Loucy (cell line): ENCODE measurements at regions not wholly inside any gene's neighbourhood (a gene's known extent, or its start where the extent isn't known, plus 50 kb on each side); places are given as distances from the start of the nearest gene placed in this dataset.

ENCODE experiments used
- H2AFZ ChIP-seq: fragments of 200-600 bp; sonication (generic); 2 replicates; pipeline ENCODE4 v1.6.0; 2016; ENCODE audit warnings: antibody characterized with exemption, mild to moderate bottlenecking, low read length, moderate library complexity
- H3F3A ChIP-seq: fragments of 200-600 bp; 2 replicates; pipeline ENCODE4 v1.6.0; 2016; ENCODE audit warnings: antibody characterized with exemption, low read depth, mild to moderate bottlenecking
- H3K27me3 ChIP-seq: fragments of 200-600 bp; sonication (generic); 2 replicates; pipeline ENCODE4 v1.6.1; 2014; ENCODE audit warnings: low read length, mild to moderate bottlenecking; ENCODE audit not compliant: insufficient read depth, poor library complexity, severe bottlenecking
- H3K36me3 ChIP-seq: fragments of 200-600 bp; sonication (generic); 2 replicates; pipeline ENCODE4 v1.6.1; 2016; ENCODE audit warnings: low read length; ENCODE audit not compliant: insufficient read depth
- H3K4me1 ChIP-seq: fragments of 200-600 bp; sonication (generic); 2 replicates; pipeline ENCODE4 v1.5.1; 2014; ENCODE audit warnings: low read length, mild to moderate bottlenecking; ENCODE audit not compliant: insufficient read depth, poor library complexity, severe bottlenecking
- H3K4me2 ChIP-seq: fragments of 200-600 bp; sonication (generic); 2 replicates; pipeline ENCODE4 v1.6.0; 2014; ENCODE audit warnings: antibody characterized with exemption, low read length, low read depth, mild to moderate bottlenecking; ENCODE audit not compliant: poor library complexity, severe bottlenecking
- H3K4me3 ChIP-seq: fragments of 200-600 bp; sonication (generic); 2 replicates; pipeline ENCODE4 v1.5.1; 2014; ENCODE audit warnings: low read length, mild to moderate bottlenecking, mixed read lengths; ENCODE audit not compliant: poor library complexity, severe bottlenecking
- H3K79me2 ChIP-seq: fragments of 200-600 bp; sonication (generic); 2 replicates; pipeline ENCODE4 v1.6.1; 2014; ENCODE audit warnings: low read length; ENCODE audit not compliant: insufficient read depth
- H3K9ac ChIP-seq: fragments of 200-600 bp; sonication (generic); 2 replicates; pipeline ENCODE4 v1.6.0; 2014; ENCODE audit warnings: mild to moderate bottlenecking, low read depth, low read length, moderate library complexity; ENCODE audit not compliant: poor library complexity, severe bottlenecking
- H3K9me2 ChIP-seq: fragments of 200-600 bp; sonication (generic); replicated peaks from 2 replicates; pipeline ENCODE4 v1.6.1; 2016; ENCODE audit warnings: low read depth, low read length, mixed read lengths
- H3K9me3 ChIP-seq: fragments of 200-600 bp; sonication (generic); 2 replicates; pipeline ENCODE4 v1.6.1; 2014; ENCODE audit warnings: mild to moderate bottlenecking, antibody characterized with exemption, low read length, low read depth; ENCODE audit not compliant: insufficient read depth
- H4K20me1 ChIP-seq: fragments of 200-600 bp; sonication (generic); 2 replicates; pipeline ENCODE4 v1.6.0; 2014; ENCODE audit warnings: antibody characterized with exemption, low read length, mild to moderate bottlenecking; ENCODE audit not compliant: insufficient read depth, poor library complexity, severe bottlenecking
- EZH2phosphoT487 ChIP-seq: fragments of 200-600 bp; IDR thresholded peaks from 2 replicates; pipeline ENCODE4 v1.6.1; 2018; ENCODE audit warnings: antibody characterized with exemption, mild to moderate bottlenecking, moderate library complexity, borderline replicate concordance
- TF ChIP-seq, protein P1 (sequence below): fragments of 200-600 bp; sonication (generic); conservative IDR thresholded peaks from 2 replicates; pipeline ENCODE4 v1.5.1; 2014; ENCODE audit warnings: mild to moderate bottlenecking, antibody characterized with exemption, low read length

DNA sequence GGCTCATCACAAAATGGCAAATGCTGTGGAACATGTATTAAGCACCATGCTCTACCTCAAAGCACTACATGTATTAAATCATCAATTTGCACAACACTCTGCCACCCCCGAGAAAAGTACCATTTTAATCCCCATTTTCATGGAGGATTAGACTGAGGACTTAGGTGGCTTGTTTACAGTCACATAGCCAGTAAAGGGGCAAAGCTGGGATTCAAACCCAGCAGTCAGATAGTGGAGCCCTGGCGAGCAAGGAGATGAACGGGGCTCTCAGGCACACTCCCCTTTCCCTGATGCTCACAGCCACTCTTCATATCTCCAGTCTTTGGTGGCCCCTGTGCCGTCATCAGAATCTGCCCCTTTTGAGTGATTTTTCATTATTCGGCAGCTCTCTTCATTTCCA, 262.9 kb downstream of the DIRAS2 start:
- Histone ChIP-seq H3K36me3 (no peaks in the 10 kb centered on the region), H3K9me3 (no peaks in the 10 kb centered on the region)

DNA sequence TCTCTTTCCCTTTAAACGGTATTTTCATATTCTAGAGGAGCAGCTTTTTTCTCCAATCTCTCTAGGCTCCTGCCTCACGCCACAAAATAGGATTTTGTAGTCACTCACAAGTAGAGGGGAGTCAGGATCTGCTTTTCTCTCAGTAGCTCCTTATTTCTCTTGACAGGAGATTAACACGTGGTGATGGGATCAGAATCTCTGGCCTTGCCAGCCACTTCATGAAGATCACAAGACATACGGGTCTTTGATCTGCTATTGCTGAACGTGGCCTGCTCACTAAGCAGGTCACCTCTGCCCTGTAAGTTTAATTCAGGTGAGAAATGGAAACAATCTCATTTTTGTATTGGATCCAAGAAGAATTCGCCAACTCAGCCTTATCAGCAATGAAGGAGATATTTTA, 257.5 kb downstream of the DIRAS2 start:
- H3K9me3 ChIP-seq, result no peaks in the 10 kb centered on the region
- no peaks in the 10 kb centered on the region for H3F3A ChIP-seq
- H3K79me2 ChIP-seq, result no peaks in the 10 kb centered on the region
- TF ChIP-seq, protein P1, sequence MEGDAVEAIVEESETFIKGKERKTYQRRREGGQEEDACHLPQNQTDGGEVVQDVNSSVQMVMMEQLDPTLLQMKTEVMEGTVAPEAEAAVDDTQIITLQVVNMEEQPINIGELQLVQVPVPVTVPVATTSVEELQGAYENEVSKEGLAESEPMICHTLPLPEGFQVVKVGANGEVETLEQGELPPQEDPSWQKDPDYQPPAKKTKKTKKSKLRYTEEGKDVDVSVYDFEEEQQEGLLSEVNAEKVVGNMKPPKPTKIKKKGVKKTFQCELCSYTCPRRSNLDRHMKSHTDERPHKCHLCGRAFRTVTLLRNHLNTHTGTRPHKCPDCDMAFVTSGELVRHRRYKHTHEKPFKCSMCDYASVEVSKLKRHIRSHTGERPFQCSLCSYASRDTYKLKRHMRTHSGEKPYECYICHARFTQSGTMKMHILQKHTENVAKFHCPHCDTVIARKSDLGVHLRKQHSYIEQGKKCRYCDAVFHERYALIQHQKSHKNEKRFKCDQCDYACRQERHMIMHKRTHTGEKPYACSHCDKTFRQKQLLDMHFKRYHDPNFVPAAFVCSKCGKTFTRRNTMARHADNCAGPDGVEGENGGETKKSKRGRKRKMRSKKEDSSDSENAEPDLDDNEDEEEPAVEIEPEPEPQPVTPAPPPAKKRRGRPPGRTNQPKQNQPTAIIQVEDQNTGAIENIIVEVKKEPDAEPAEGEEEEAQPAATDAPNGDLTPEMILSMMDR, result no peak
- TF ChIP-seq EZH2phosphoT487, result no peak
- no peak overlapping the region for H3K4me2 ChIP-seq
- no peaks in the 10 kb centered on the region for H3K4me1 ChIP-seq
- H3K4me3 ChIP-seq, result no peak overlapping the region
- no peak overlapping the region for H2AFZ ChIP-seq
- no peaks in the 10 kb centered on the region for H4K20me1 ChIP-seq
- H3K36me3 ChIP-seq, result no peaks in the 10 kb centered on the region
- no peaks in the 10 kb centered on the region for H3K9me2 ChIP-seq
- H3K27me3 ChIP-seq, result no peaks in the 10 kb centered on the region
- H3K9ac ChIP-seq, result no peak overlapping the region

More for the DNA sequence above, 262.9 kb downstream of the DIRAS2 start:
- Histone ChIP-seq H3F3A (no peaks in the 10 kb centered on the region), H3K79me2 (no peaks in the 10 kb centered on the region), H3K9ac (no peak overlapping the region), H3K4me3 (no peak overlapping the region), H3K27me3 (no peaks in the 10 kb centered on the region), H4K20me1 (no peaks in the 10 kb centered on the region), H3K9me2 (no peaks in the 10 kb centered on the region), H2AFZ (no peak overlapping the region), H3K4me2 (no peak overlapping the region), H3K4me1 (no peaks in the 10 kb centered on the region)
- TF ChIP-seq EZH2phosphoT487, result no peak
- TF ChIP-seq, protein P1, result no peak

DNA sequence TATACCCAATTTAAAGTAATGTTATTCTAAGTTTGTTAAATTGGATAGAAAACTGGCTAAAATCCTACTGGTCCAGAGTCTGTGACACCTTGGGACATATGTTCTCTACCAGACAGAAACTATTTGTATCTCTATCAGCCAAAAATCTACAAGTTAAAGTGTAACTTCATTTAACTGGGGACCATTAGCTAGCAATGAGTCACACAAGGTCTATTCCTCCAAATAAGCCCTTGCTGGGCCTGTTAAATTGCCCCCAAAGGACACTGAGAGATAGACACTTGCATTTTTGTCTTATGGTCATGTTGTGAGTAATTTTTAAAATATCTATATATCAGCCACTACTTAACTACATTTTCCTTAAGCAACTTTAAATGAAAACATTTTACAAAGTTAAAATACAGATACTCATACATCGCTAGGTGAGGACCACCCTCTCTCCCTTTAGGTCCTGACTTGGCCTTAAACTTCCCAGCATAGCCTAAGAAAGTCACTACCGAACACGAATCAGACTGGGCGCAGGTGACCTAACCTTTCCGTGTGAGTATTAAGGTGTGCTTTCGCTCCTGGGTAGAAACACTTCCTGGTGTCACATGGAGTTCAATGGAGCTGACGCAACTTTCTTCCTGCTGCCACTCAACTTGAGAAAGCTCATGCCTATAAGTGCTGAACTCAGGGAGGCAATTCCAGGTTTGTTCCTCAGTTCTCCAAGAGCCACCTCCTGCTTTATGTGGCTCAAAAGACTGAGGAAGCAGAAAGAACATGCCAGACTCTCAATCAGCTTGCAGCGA, 249.1 kb downstream of the DIRAS2 start:
- H3F3A ChIP-seq, result no peaks in the 10 kb centered on the region
- no peak overlapping the region for H3K9ac ChIP-seq
- H3K4me3 ChIP-seq, result no peak overlapping the region
- no peaks in the 10 kb centered on the region for H3K9me2 ChIP-seq
- H3K36me3 ChIP-seq, result no peaks in the 10 kb centered on the region
- H2AFZ ChIP-seq, result no peak overlapping the region
- no peaks in the 10 kb centered on the region for H3K9me3 ChIP-seq
- TF ChIP-seq, protein P1, result no peak
- no peak for TF ChIP-seq EZH2phosphoT487
- H3K27me3 ChIP-seq, result no peaks in the 10 kb centered on the region
- H3K4me1 ChIP-seq, result no peaks in the 10 kb centered on the region
- H3K4me2 ChIP-seq, result no peak overlapping the region
- H4K20me1 ChIP-seq, result no peaks in the 10 kb centered on the region
- H3K79me2 ChIP-seq, result no peaks in the 10 kb centered on the region
